HG03097 (cell line): ENCODE measurements at regions not wholly inside any gene's neighbourhood (a gene's known extent, or its start where the extent isn't known, plus 50 kb on each side); places are given as distances from the start of the nearest gene placed in this dataset.

Source experiments
- ATAC-seq: cut with Tn5 transposase; IDR thresholded peaks from one replicate; pipeline ENCODE4 v1.9.1; 2021; ENCODE audit not compliant: unreplicated experiment, low FRiP score

- no peak for ATAC-seq
Measured at GRCh38 chr3:24963762-24964625, 464.1 kb upstream of the RARB start.

DNA sequence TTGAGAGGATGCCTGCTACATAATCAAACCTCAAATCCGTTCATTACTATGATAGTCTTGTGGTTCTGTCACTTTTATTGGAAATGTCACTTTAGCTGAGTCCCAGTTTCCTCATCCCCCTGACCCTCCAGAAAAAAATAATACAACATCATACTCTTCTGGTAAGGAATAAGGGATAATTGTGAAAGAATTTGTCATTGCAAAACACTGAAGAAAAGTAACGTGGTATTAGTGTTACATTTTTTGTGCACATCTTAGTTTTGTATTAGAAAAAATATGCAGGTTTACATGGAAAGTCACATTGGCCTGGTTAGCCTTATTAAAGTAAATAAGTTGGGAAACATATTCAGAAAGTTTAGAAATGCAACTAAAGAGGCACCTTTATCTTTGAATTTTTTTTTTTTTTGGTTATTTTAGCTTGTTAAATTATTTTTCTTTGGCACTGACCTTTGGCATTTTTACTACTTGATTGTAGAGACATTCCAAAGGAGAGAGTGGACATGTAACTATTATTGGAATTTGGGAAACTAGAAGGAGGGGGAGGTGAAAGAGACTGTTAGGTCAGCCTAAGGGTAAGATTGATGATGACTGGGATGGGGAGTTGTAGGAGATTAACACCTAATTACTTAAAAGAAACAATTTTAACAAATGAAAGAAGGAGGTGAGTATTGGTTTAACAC, 462.2 kb upstream of the RARB start:
- no peak for ATAC-seq

DNA sequence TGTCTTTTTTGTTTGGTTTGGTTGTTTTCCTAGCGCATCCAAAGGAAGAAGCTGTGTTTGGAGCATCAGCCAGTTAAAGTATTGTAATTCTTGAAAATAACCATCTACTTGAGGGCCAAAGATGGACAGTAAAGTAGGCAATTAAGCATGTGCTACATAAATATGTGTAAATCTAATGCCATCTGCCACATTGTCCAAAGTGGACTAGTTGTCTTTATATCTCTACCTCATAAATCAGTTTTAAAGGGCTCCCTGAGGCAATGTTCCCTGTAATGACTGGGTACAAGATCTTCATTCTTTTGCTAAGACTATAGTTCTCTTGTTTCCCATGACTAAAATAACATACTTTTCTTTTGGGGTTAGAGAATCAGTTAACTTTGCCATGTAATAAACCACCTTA, 460.0 kb upstream of the RARB start:
- ATAC-seq: no peak

GRCh38 chr3:24972491-24972890, 455.6 kb upstream of the RARB start:
- ATAC-seq: no peak

- no peak for ATAC-seq
Measured at GRCh38 chr3:24981309-24981708, 446.8 kb upstream of the RARB start.

DNA sequence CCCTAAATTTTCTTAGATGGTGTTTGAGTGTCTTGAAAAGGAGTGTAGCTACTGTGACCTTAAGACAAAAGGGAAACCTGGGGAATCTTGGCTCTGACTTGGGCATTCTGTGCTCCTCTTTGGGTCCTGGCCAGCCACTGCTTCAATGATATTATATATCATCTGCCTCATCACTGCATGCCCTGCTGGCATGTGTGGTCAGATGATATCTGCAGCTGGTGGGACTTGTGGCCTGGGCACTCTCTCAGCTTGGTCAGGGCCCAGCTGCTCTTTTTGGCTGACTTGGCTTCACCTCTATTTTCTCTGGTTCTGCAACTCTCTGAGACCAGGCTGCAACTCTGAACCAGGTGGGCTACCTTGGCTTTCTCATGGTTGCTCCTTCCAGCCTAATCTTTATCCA, 446.1 kb upstream of the RARB start:
- ATAC-seq: no peak

DNA sequence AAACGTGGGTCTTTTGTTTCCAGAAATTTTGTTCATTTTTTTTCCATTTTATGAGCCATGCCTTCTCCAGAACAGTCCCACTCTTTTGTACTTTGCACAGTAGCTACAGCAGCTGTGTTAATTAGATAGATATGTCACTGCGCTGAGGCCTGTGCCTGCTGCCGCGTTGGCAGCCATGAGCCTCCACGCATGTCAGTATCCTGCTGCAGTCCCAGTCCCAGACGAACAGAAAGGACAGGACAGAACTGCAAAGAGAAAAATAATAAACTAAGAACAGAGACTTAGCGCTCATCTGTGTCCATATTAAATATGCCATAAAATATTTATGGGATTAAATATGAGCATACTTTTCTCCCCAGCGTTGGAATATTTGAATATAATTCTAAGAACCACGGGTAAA, 442.4 kb upstream of the RARB start:
- ATAC-seq: no peak

GRCh38 chr3:24986612-24987011, 441.5 kb upstream of the RARB start:
- ATAC-seq: no peak

- ATAC-seq: no peak
Measured at GRCh38 chr3:24999357-24999756, 428.7 kb upstream of the RARB start.

DNA sequence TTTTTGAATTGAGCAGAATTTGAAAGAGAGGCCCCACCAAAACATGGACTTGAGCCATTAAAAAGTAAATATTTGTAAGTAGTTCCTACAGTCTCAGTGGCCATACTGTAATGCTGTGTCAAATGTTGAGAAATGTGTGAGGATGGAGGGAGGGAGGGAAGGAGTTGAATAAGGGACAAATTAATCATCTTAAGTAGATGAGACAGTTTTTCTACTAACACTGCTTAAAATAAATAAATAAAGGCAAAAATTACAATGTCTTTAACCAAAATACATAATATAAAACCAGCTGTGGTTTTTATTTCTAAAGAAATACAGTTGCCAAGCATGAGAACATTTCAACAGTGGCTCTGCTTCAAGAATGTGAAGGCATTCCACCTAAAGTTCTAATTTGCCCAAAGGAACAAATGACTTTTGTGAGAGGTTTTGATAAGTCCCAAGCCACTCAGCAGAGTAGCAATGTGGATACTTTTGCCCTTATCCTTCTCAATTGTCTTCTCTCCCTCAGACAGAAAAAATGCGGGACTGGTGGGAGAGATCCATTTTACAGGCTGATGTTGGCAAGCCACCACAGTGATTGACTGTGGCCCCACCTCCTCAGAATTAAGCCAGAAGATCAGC, 427.0 kb upstream of the RARB start:
- no peak for ATAC-seq

- ATAC-seq: no peak
Measured at GRCh38 chr3:25002052-25002451, 426.0 kb upstream of the RARB start.

DNA sequence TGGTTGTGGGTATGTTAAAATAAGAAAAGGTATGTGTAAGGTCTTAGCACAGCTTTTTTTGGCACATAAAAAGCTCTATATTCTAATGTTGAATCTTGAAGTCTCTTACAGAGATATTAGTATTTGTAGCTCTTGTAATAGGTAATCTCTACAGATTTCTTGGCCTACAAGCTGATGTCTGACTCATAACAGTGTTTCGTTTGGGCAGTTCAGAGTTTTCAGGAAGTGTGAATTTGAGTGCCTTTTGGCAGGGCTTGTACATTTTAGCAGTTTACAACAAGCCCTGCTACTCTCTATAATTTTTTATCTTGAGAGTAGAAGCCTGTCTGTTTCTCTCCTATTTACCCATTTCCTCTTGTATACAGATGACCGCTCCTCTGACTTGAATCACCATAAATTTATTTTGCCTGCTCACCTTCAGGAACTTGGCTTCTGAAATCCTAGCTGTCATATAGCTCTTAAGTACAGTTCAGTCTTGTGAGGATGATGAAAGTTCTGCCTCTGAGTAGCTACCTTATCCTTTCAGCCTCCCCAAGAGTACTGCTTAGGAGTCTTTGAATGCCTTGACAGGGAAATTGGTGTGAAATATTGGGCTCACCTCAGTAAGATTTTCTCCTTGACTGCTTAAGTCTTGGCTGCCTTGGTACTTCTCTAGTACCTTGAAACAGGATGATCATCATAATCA, 419.9 kb upstream of the RARB start:
- ATAC-seq: peak; percentile 99

DNA sequence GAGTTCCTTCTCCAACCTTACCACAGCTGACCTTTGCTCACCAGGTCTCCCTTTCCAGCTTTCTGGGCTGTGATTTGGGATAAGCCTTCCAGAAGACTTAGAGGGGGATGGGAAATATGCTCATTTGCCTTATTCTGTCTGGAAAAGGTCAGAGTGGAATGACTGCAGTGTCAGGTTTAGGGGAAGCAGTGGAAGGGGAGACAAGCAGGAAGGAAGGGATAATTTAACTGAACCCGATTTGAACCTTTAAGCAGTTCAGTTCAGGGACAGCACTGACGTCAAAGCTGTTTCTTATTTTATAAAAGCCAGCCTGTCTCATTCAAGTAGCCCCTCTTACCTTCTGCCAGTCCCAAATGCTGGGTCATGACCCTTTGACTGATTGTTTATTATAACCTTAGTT, 418.4 kb upstream of the RARB start:
- no peak for ATAC-seq

- ATAC-seq: no peak
Measured at GRCh38 chr3:25015599-25015998, 412.5 kb upstream of the RARB start.

DNA sequence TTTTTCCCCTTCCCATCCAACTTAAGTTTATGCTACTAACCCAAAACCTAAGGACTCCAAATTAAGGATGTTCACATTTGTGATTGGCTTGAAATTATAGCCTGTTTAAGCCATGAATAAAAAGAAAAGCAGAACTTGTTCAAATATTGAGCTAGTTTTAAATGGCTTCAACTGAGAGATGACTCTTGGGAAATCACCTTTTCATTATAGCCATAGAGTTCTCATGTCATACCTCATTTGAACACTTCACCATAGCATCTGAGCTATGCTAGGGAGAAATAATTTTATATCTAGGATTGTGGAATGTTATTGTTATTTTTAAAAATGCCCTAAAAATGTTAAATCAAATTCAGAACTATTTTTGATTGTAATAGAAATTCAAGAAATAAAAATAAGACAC, 409.2 kb upstream of the RARB start:
- no peak for ATAC-seq

DNA sequence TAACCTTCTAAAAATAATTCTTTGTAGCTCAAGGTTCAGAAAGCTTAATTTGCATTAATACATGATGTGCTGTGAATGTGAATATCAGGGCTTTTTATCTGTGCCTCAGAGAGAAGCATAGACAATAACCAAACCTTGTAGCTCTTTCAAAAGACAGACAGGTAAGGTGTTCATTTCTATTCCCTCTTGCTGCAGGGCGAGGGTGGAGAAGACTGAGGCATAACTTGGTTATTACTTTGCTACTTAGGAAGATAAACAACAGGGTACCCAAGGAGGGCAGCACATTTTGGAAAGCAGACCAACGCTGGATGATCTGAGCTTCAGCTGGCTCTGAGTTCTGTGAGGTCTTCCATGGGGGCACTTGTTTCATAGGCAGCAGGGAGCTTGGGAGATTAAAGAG, 408.6 kb upstream of the RARB start:
- ATAC-seq: no peak

DNA sequence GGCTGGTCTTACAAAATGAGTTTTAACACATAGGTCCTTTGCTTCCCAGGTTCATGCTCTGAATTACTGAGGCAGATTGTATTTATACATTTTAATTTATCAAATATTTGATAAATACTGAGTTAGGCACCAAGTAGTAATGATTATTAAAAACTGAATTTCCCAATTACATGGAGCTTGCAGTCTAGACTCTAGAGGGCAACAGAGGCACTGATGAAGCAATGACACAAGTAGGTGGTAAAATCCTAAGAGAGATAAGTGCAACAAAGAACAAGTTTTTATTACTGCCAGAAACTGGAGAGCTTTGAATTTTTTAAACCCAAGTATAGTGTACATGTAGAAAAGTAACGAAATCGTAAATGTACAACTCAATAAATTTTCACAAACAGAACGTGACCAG, 406.2 kb upstream of the RARB start:
- no peak for ATAC-seq

- no peak for ATAC-seq
Measured at GRCh38 chr3:25023876-25024275, 404.2 kb upstream of the RARB start.

DNA sequence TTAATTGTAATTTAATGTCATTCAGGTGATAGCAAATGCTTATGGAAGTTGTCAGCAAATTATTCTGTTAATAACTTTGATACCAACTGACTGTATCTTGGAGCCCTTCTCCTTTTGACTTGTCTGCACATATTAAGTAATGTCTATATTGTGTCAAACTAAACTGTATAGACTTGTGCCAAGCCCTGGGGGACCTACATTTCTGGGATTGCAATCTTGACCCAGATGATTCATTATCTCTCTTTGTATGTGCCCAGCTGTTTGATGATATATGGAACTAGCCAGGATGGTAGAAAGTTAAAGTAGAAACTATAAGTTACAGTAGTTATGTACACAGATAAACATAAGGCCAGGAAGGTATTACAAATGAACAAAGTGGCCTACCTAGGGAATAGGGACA, 402.8 kb upstream of the RARB start:
- ATAC-seq: no peak

GRCh38 chr3:25027650-25028049, 400.4 kb upstream of the RARB start:
- ATAC-seq: no peak

DNA sequence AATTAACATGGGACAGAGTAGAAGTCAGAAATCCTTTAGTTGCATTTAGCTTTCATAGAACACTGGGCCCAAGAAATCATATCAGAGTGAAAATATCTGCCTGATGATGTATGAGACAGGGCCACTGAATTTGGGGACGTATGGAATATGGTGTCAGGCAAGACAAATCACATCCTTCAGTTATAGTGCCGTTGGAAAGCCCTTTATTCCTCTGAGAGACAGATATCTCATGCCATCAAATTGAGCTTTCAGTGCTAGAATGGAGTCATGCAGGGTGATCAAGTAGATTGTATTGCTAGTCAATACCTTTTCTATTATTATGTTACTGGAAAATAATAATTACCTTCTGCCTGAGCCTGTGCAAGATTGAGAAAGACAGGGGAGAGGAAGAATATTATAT, 398.2 kb upstream of the RARB start:
- no peak for ATAC-seq
